Erythroblast (primary cell): ENCODE measurements at regions not wholly inside any gene's neighbourhood (a gene's known extent, or its start where the extent isn't known, plus 50 kb on each side); places are given as distances from the start of the nearest gene placed in this dataset.

Experiments
- GATA1 ChIP-seq: IDR thresholded peaks from 2 replicates; pipeline ENCODE4 v1.6.1; 2011; ENCODE audit warnings: low read depth, mild to moderate bottlenecking, control low read depth, low read length, moderate library complexity
- POLR2A ChIP-seq: IDR thresholded peaks from 2 replicates; pipeline ENCODE4 v1.6.1; 2011; ENCODE audit warnings: mild to moderate bottlenecking, low read length

DNA sequence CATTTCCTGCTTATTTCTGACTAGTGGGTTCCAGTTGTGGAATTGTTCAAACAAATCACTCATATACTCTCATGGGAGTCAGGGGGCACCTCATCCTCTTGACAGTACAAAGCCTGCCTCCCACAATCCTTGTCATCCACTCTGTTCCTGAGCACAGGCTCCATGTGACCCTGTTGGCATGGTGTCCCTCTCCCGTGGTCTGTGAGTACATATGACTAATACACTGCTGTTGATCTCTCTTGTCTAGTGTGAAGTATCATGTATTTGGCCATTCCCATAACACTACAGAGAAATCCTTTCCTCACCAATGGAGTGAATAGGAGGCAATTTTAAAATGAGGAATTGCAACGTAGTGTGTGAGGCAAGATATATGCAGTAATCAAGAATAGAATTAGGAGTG is 185.3 kb downstream of the OGFRL1 start:
- TF ChIP-seq POLR2A, result no peak
- no peak for TF ChIP-seq GATA1
